SK-N-SH (cell line): ENCODE measurements at regions not wholly inside any gene's neighbourhood (a gene's known extent, or its start where the extent isn't known, plus 50 kb on each side); places are given as distances from the start of the nearest gene placed in this dataset.
"Not testable (repeated sequence)": the region's sequence is repeated elsewhere in the genome, so short reads cannot be mapped to it uniquely, and the experiment has no call there.

ENCODE experiments used
- EP300 ChIP-seq, 2 experiments: IDR thresholded peaks; 2 replicates each; pipeline versions ENCODE4 v1.4.0 to v1.6.1; 2012; ENCODE audit warnings: borderline replicate concordance in 1 of 2, low read depth in 1 of 2, low read length in 1 of 2
- FOSL2 ChIP-seq: IDR thresholded peaks from 2 replicates; pipeline ENCODE4 v1.4.0; 2012; ENCODE audit warnings: low read depth, mild to moderate bottlenecking, moderate library complexity, borderline replicate concordance
- GABPA ChIP-seq: IDR thresholded peaks from 2 replicates; pipeline ENCODE4 v1.4.0; 2012; ENCODE audit warnings: low read depth, mild to moderate bottlenecking
- JUND ChIP-seq: IDR thresholded peaks from 2 replicates; pipeline ENCODE4 v1.4.0; 2012
- MXI1 ChIP-seq: IDR thresholded peaks from 2 replicates; pipeline ENCODE4 v1.6.1; 2012; ENCODE audit warnings: mild to moderate bottlenecking, low read depth, low read length, improper control_type of control experiment
- POLR2AphosphoS5 ChIP-seq: IDR thresholded peaks from 2 replicates; pipeline ENCODE4 v1.6.1; 2012; ENCODE audit warnings: low read depth, low read length
- RAD21 ChIP-seq: IDR thresholded peaks from 2 replicates; pipeline ENCODE4 v1.6.1; 2012; ENCODE audit warnings: mild to moderate bottlenecking, low read length
- REST ChIP-seq: IDR thresholded peaks from 2 replicates; pipeline ENCODE4 v1.6.1; 2012; ENCODE audit warnings: mild to moderate bottlenecking, low read depth, low read length, moderate library complexity
- SIN3A ChIP-seq: IDR thresholded peaks from 2 replicates; pipeline ENCODE4 v1.6.1; 2012; ENCODE audit warnings: low read depth, mild to moderate bottlenecking, low read length, moderate library complexity, borderline replicate concordance
- TF ChIP-seq, protein P1 (sequence below): IDR thresholded peaks from 2 replicates; pipeline ENCODE4 v1.4.0; 2012; ENCODE audit warnings: low read depth
- TF ChIP-seq, protein P2 (sequence below): IDR thresholded peaks from 2 replicates; pipeline ENCODE4 v1.4.0; 2012; ENCODE audit warnings: low read depth, borderline replicate concordance
- TF ChIP-seq, protein P3 (sequence below): fragments of 200-600 bp; sonication (generic); IDR thresholded peaks from 2 replicates; pipeline ENCODE4 v1.6.1; 2017; ENCODE audit warnings: antibody characterized with exemption, mild to moderate bottlenecking, moderate library complexity
- TF ChIP-seq, protein P4 (sequence below): fragments of 150-350 bp; IDR thresholded peaks from 2 replicates; pipeline ENCODE4 v1.6.1; 2017; ENCODE audit warnings: antibody characterized with exemption, low read length, low read depth, borderline replicate concordance

GRCh38 chr22:11578551-11578950, 3949.4 kb upstream of the OR11H1 start:
- TF ChIP-seq, protein P1, sequence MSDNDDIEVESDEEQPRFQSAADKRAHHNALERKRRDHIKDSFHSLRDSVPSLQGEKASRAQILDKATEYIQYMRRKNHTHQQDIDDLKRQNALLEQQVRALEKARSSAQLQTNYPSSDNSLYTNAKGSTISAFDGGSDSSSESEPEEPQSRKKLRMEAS = not testable (repeated sequence)
- TF ChIP-seq REST; SIN3A; POLR2AphosphoS5; FOSL2; JUND; EP300 (IDR thresholded peaks at IDR 0.05; ENCODE audit: borderline replicate concordance in 1 of 2, low read depth in 1 of 2, low read length in 1 of 2); GABPA; MXI1; RAD21: not testable (repeated sequence)
- TF ChIP-seq, protein P2, sequence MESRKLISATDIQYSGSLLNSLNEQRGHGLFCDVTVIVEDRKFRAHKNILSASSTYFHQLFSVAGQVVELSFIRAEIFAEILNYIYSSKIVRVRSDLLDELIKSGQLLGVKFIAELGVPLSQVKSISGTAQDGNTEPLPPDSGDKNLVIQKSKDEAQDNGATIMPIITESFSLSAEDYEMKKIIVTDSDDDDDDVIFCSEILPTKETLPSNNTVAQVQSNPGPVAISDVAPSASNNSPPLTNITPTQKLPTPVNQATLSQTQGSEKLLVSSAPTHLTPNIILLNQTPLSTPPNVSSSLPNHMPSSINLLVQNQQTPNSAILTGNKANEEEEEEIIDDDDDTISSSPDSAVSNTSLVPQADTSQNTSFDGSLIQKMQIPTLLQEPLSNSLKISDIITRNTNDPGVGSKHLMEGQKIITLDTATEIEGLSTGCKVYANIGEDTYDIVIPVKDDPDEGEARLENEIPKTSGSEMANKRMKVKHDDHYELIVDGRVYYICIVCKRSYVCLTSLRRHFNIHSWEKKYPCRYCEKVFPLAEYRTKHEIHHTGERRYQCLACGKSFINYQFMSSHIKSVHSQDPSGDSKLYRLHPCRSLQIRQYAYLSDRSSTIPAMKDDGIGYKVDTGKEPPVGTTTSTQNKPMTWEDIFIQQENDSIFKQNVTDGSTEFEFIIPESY = not testable (repeated sequence)
- TF ChIP-seq, protein P3, sequence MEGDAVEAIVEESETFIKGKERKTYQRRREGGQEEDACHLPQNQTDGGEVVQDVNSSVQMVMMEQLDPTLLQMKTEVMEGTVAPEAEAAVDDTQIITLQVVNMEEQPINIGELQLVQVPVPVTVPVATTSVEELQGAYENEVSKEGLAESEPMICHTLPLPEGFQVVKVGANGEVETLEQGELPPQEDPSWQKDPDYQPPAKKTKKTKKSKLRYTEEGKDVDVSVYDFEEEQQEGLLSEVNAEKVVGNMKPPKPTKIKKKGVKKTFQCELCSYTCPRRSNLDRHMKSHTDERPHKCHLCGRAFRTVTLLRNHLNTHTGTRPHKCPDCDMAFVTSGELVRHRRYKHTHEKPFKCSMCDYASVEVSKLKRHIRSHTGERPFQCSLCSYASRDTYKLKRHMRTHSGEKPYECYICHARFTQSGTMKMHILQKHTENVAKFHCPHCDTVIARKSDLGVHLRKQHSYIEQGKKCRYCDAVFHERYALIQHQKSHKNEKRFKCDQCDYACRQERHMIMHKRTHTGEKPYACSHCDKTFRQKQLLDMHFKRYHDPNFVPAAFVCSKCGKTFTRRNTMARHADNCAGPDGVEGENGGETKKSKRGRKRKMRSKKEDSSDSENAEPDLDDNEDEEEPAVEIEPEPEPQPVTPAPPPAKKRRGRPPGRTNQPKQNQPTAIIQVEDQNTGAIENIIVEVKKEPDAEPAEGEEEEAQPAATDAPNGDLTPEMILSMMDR = not testable (repeated sequence)
- TF ChIP-seq, protein P4, sequence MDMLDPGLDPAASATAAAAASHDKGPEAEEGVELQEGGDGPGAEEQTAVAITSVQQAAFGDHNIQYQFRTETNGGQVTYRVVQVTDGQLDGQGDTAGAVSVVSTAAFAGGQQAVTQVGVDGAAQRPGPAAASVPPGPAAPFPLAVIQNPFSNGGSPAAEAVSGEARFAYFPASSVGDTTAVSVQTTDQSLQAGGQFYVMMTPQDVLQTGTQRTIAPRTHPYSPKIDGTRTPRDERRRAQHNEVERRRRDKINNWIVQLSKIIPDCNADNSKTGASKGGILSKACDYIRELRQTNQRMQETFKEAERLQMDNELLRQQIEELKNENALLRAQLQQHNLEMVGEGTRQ = not testable (repeated sequence)
